ENCODE measurements at regions not wholly inside any gene's neighbourhood (a gene's known extent, or its start where the extent isn't known, plus 50 kb on each side); places are given as distances from the start of the nearest gene placed in this dataset.

GRCh38 chr3:161444694-161445077, 51.9 kb upstream of the OTOL1 start:
- DNase-seq: no peak

GRCh38 chr3:161443921-161444693, 52.5 kb upstream of the OTOL1 start:
- DNase-seq: no peak

DNA sequence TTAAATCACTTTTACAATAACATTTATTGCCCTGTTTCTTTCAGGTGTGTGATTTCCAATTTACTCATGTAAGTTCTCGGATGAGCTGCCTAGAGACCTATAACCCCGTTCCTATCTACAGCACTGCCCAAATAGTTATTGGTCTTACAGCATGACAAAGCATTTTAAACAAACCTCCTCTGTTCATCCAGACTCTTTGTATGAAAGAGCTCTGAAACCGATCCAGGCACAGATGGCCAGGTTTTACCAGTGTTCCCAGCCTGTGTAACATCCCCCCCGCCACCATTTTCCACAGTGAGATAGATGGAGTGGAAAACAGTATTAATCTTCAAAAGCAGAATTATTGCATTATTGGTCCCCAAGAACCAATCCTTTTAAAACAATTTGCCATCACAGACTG, 59.0 kb upstream of the SPTSSB start:
- DNase-seq: peak in 1 of 56 donors; percentile 6

GRCh38 chr3:161427347-161427746, 56.0 kb upstream of the SPTSSB start:
- DNase-seq: no peak

DNA sequence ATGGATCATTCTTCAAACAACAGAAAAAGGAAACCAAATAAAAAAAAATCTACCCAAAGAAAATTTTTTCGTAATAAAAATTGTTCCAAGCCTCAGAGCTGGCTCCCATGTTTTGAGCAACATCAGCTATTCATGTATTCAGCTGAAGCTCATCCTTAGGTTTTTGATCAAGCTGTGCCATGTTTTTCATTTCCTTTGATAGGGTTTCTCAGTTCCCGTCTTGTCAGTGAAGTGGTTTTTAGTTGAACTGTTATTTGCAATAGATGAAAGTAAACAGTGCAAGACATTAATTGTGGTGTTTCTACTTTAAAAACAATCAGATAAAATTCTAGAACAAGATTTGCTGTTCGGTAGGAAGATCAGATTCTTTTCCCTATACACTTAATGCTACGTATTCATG, 55.4 kb upstream of the SPTSSB start:
- DNase-seq: no peak

DNA sequence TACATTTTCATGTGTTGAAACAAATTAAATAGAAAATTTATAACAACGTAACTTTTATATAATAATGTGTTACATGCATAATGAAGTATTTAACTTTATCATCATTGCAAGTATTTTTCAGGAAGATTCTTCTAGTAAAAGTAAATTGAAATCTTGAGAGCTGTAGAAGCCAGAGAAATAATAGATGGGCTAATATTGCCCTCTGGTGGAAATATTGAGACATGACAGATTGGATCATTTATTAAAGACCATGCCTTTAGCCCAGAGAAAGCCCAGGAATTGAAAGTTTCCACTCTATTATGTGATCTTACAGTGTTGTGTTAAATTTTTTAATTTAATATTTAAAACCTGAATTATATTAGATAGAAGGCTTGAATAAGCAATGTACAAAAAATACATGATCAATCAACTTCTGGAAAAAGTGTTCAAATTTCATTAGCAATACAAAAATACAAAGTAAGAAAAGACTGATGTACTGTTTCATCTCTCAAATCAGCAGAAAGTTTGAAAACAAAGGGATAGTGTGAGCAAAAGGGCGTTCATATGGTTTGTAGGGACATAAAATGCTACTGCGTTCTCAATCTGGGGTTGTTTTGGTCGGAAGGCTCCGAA, 52.7 kb upstream of the SPTSSB start:
- no peak for DNase-seq

- no peak for DNase-seq
Observed at GRCh38 chr3:161422171-161422700, 50.9 kb upstream of the SPTSSB start.
